GM18499 (cell line): ENCODE measurements at regions not wholly inside any gene's neighbourhood (a gene's known extent, or its start where the extent isn't known, plus 50 kb on each side); places are given as distances from the start of the nearest gene placed in this dataset.
"Not testable (repeated sequence)": the region's sequence is repeated elsewhere in the genome, so short reads cannot be mapped to it uniquely, and the experiment has no call there.

ENCODE experiments used
- ATAC-seq: cut with Tn5 transposase; IDR thresholded peaks from one replicate; pipeline ENCODE4 v1.9.1; 2021; ENCODE audit warnings: moderate number of reproducible peaks; ENCODE audit not compliant: insufficient read depth, unreplicated experiment

- ATAC-seq = no peak
Measured at GRCh38 chr4:138863160-138863559, 152.4 kb upstream of the NOCT start.

- ATAC-seq = no peak
Measured at GRCh38 chr4:138861135-138861534, 154.4 kb upstream of the NOCT start.

GRCh38 chr4:138860357-138860756 is 155.2 kb upstream of the NOCT start:
- ATAC-seq = not testable (repeated sequence)

GRCh38 chr4:138859254-138859653 is 156.3 kb upstream of the NOCT start:
- no peak for ATAC-seq

GRCh38 chr4:138858419-138858818 is 157.2 kb upstream of the NOCT start:
- no peak for ATAC-seq

DNA sequence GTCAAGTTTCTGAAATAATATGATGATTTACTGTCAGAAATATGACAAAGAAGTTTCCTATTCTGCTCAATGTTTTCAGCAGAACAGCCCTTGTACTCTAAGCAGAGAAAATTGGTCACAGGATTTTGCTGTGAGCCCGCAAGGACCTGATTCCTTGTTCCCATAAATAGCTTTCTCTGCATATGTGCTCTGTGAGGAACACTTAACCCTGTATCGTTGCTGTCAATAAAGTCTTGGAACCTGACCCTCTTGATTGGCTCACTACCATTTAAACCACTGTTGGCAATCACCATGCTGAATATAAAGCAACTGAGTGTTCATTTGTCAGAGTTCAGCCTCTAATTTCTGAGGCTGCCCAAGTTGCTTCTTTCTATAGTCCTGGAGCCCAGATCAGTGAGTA is 158.2 kb upstream of the NOCT start:
- ATAC-seq = no peak

DNA sequence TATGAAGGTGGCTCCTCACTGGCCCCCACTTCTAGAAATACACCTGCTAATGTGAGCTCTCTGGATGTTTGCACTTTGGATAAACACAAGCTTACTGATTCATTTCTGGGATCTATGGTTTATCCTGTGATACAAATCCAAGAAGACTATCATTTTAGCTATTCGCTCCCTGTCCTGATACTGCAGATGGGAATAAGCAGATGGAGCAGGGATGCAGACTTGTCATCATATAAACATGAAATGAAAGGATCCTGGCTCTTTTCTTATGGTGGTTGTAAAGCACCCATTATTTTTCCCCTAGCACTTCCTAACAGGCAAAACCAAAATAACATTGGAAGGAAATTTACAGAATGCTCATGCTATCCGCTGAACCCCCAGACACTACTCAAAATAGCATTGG is 162.9 kb upstream of the NOCT start:
- no peak for ATAC-seq

DNA sequence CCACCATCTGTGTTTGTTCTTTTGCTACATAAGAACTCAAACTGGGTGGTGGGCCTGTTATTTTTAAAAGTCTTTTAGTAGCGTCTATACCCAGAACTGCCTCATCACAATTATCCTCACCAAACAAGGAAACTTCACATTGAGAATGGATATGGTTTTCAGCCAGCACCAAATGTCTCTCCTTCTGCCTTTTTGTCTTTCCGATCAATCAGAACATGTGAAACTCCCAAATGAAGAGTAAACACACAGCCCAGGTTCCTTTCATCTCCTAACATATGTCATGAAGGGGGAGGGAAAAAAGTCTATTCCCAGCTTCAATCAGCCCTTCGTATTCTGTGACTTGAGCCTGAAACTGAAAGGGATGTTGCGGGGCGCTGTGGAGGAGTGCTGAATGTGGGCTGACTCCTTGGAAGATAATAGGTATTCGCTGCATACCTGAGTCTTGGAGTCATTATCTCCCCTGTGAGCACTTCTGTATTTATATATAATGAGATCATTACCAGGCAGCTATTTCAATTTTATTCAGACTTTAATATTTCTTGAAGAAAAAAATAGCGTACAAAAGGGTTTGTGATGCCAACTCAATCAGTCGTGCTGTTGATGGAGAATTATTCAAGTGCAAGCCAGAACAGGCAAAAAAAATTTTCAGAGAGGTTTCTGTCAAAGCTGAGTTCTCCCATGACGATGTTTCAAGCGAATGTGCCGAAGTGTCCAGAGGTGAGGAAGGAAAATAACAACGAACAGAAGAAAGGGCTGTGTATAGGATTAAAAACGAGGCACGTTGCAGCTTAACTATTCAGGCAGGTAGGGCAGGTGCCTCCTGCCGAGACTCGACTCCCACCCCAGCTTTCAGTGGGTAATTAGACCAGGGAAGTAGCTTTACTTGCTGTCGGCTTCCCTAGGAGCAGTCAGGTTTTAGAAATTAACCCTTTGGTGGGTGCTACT is 163.9 kb upstream of the NOCT start:
- no peak for ATAC-seq

- ATAC-seq = no peak
Measured at GRCh38 chr4:138845664-138846063, 169.9 kb upstream of the NOCT start.

GRCh38 chr4:138845054-138845453 is 170.5 kb upstream of the NOCT start:
- ATAC-seq = no peak

DNA sequence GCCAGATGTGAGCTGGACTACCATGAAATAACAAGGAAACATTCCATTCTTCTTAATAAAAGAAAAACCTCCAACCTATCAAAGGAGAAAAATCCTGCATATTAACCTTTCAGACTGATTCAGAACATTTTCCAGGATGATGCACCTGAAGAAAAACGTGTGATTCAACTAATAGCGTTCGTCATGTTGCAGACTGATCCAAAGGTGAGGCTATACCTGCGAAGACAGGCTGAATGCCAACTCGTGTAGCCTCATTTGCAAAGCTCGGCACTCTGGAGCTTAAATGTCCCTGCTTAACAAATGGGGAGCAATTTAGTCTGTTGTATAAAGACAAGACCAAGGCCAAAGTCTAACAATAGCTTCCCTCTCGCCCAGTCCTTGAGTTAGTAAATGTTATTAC is 172.0 kb upstream of the NOCT start:
- ATAC-seq = no peak

- no peak for ATAC-seq
Measured at GRCh38 chr4:138841343-138841742, 174.2 kb upstream of the NOCT start.

GRCh38 chr4:138838251-138838650 is 177.3 kb upstream of the NOCT start:
- ATAC-seq = no peak

- no peak for ATAC-seq
Measured at GRCh38 chr4:138835832-138836533, 179.6 kb upstream of the NOCT start.

DNA sequence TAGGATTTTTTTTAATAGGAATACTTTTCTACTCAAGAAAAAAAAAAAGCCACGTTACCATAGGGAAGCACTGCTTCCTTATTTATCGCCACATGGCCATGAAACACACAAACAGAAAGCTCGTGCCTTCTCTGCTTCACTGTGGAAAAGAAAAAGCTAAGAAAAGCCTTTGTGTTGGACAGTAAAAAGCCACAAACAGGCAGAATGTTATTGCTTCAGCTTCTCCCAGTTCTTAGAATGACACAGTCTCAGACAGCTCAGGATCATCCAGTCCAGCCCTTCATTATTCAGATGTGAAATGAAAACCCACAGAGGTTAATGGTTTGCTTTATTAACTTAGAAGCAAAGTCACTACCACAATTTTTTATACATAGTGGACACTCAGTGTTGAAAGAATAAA is 181.6 kb upstream of the NOCT start:
- no peak for ATAC-seq

DNA sequence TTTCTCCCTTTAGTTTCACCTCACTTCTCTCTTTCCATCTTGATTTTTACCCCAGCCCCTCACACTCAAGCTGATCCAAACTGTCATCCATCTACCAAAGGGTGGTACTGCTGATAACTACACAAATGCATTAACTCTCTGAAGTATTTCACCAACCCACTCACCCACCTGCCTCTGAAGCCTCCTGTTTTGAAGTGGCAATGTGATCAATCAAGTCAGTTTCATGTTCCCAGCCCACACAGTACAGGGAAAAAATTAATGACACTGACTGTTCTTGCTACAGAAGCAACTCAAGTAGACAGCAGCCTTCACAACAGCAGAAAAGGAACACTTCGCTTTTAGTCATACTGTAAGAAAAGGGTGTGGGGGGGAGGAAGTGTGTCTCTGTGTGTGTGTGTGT is 183.0 kb upstream of the NOCT start:
- ATAC-seq = no peak

- ATAC-seq = no peak
Measured at GRCh38 chr4:138831948-138832347, 183.6 kb upstream of the NOCT start.

- ATAC-seq = no peak
Measured at GRCh38 chr4:138828926-138829325, 186.7 kb upstream of the NOCT start.

DNA sequence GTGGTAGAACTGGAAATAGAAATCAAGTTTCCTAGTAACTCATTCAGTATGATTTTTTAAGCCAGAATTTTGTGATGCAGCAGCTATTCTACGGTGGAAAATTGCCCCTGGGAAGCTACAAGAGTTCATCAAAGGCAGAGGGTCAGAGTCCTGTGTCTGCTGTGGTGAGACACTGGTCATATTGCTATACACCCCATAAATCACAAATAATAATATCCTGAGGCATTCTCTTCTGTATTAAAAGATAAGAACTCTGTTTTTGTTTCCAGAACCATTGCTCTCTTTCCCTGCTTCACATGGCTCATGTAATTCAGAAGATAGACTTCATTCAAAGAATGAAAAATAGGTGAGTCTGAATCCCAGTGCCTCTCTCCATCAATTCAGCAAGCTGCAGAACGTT is 188.8 kb upstream of the NOCT start:
- no peak for ATAC-seq

DNA sequence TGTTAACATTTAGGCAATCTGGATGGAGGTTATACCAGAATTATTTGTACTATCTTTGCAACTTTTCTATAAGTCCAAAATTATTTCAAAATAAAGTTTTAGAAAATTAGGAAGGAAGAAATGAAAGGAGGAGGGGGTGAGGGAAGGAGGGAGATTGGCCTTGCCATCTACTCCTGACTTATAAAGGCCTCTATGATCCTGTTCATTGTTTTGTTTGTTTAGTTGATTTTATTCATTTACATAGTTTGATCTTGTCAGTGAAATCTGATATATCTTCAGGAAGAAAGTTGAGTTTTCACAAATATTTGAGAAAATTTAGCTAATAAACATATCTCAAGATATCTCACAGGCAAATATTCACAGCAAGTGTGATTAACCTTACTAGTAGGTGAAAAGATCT is 189.3 kb upstream of the NOCT start:
- ATAC-seq = no peak

GRCh38 chr4:138821331-138821730 is 194.2 kb upstream of the NOCT start:
- no peak for ATAC-seq

- ATAC-seq = no peak
Measured at GRCh38 chr4:138816875-138817274, 198.7 kb upstream of the NOCT start.
